SK-N-SH (cell line): ENCODE measurements at regions not wholly inside any gene's neighbourhood (a gene's known extent, or its start where the extent isn't known, plus 50 kb on each side); places are given as distances from the start of the nearest gene placed in this dataset.

ENCODE experiments used
- CHD2 ChIP-seq: fragments of 150-350 bp; IDR thresholded peaks from 2 replicates; pipeline ENCODE4 v1.6.1; 2018; ENCODE audit warnings: low read length; ENCODE audit not compliant: partially characterized antibody
- CTCF ChIP-seq: fragments of 200-600 bp; sonication (generic); IDR thresholded peaks from 2 replicates; pipeline ENCODE4 v1.6.1; 2017; ENCODE audit warnings: antibody characterized with exemption, mild to moderate bottlenecking, moderate library complexity
- FOXJ3 ChIP-seq: sonication (generic); formaldehyde crosslinking; IDR thresholded peaks from 2 replicates; pipeline ENCODE4 v1.5.1; 2020; ENCODE audit warnings: mild to moderate bottlenecking, missing genetic modification reagents
- JUND ChIP-seq: IDR thresholded peaks from 2 replicates; pipeline ENCODE4 v1.4.0; 2012
- NFIC ChIP-seq: IDR thresholded peaks from 2 replicates; pipeline ENCODE4 v1.4.0; 2012; ENCODE audit warnings: borderline replicate concordance
- PBX3 ChIP-seq: IDR thresholded peaks from 2 replicates; pipeline ENCODE4; 2012
- POLR2AphosphoS5 ChIP-seq: IDR thresholded peaks from 2 replicates; pipeline ENCODE4 v1.6.1; 2012; ENCODE audit warnings: low read depth, low read length
- RAD21 ChIP-seq: IDR thresholded peaks from 2 replicates; pipeline ENCODE4 v1.6.1; 2012; ENCODE audit warnings: mild to moderate bottlenecking, low read length
- RCOR1 ChIP-seq: fragments of 150-350 bp; IDR thresholded peaks from 2 replicates; pipeline ENCODE4 v1.6.1; 2017; ENCODE audit warnings: antibody characterized with exemption, low read length
- REST ChIP-seq: IDR thresholded peaks from 2 replicates; pipeline ENCODE4 v1.6.1; 2012; ENCODE audit warnings: mild to moderate bottlenecking, low read depth, low read length, moderate library complexity
- SIN3A ChIP-seq: IDR thresholded peaks from 2 replicates; pipeline ENCODE4 v1.6.1; 2012; ENCODE audit warnings: low read depth, mild to moderate bottlenecking, low read length, moderate library complexity, borderline replicate concordance
- TAF1 ChIP-seq: IDR thresholded peaks from 2 replicates; pipeline ENCODE4 v1.6.1; 2012; ENCODE audit warnings: low read depth, mild to moderate bottlenecking, low read length, moderate library complexity, borderline replicate concordance
- YY1 ChIP-seq: IDR thresholded peaks from 2 replicates; pipeline ENCODE4 v1.4.0; 2012; ENCODE audit warnings: low read depth, mild to moderate bottlenecking

- TF ChIP-seq POLR2AphosphoS5 (no peak), JUND (no peak), NFIC (no peak), CTCF (no peak), TAF1 (no peak), REST (no peak), CHD2 (no peak), YY1 (no peak), FOXJ3 (CRISPR knock-in tag) (no peak), RAD21 (no peak), SIN3A (no peak), PBX3 (no peak), RCOR1 (no peak)
Observed at GRCh38 chr4:81606801-81607501, 135.2 kb upstream of the RASGEF1B start.
